Transverse colon (tissue), 4 donors: ENCODE measurements at regions not wholly inside any gene's neighbourhood (a gene's known extent, or its start where the extent isn't known, plus 50 kb on each side); places are given as distances from the start of the nearest gene placed in this dataset.

Experiments used
- DNase-seq: peaks from one replicate; pipeline ENCODE4 v3.0.0-alpha.2; 2019
- H3K27ac ChIP-seq, 4 donors: fragments of 200-600 bp; sonication (generic); 2 replicates each; pipeline ENCODE4 v1.5.1; 2016 to 2018; ENCODE audit warnings: inconsistent platforms in 4 of 4
- H3K27me3 ChIP-seq: fragments of 200-600 bp; sonication (generic); 2 replicates; pipeline ENCODE4 v1.5.1; 2017; ENCODE audit warnings: inconsistent platforms
- H3K36me3 ChIP-seq, 4 donors: fragments of 200-600 bp; sonication (generic); 2 replicates each; pipeline ENCODE4 v1.5.1; 2017 to 2019; ENCODE audit warnings: inconsistent platforms in 4 of 4
- H3K4me1 ChIP-seq, 4 donors: fragments of 200-600 bp; sonication (generic); 2 replicates each; pipeline ENCODE4 v1.5.1; 2017 to 2020; ENCODE audit warnings: inconsistent platforms in 4 of 4
- H3K4me3 ChIP-seq, 4 donors: fragments of 200-600 bp; sonication (generic); 1 replicate in 1 of 4; 2 replicates in 3 of 4; pipeline versions ENCODE4 v1.5.1 to v1.6.1; 2017 to 2019; ENCODE audit warnings: inconsistent platforms in 4 of 4
- H3K9me3 ChIP-seq, 2 donors: fragments of 200-600 bp; sonication (generic); 2 replicates each; pipeline ENCODE4 v1.5.1; 2017 to 2019; ENCODE audit warnings: inconsistent platforms in 2 of 2
- EP300 ChIP-seq: sonication (generic); formaldehyde crosslinking; IDR thresholded peaks from one replicate; pipeline ENCODE4 v1.6.1; 2017; ENCODE audit warnings: antibody characterized with exemption, low read depth
- POLR2A ChIP-seq: fragments of 450-650 bp; IDR thresholded peaks from one replicate; pipeline ENCODE4 v1.6.1; 2016; ENCODE audit warnings: antibody characterized with exemption, mild to moderate bottlenecking, moderate library complexity
- POLR2AphosphoS5 ChIP-seq, 3 donors: sonication (generic); formaldehyde crosslinking; IDR thresholded peaks; one replicate each; pipeline ENCODE4 v1.6.1; 2016; ENCODE audit warnings: antibody characterized with exemption in 3 of 3
- WGBS, 2 donors: methylation state at CpG; one replicate each; pipeline ENCODE4 v1.1.5; 2018; ENCODE audit warnings: low coverage in 1 of 2; 5-methylcytosine and 5-hydroxymethylcytosine counted together
- in situ Hi-C, 4 donors: fragments of 200-750 bp; cut with MboI; loops; one replicate each; pipeline versions ENCODE4 v1.15.0 to v1.15.1; 2017; ENCODE audit warnings: low sequenced_read_pairs in 3 of 4, low pct_ligation_motif_present in 1 of 4, low pct_unique_long_range_greater_than_20kb in 1 of 4
- intact Hi-C: fragments of 100-400 bp; cut with DNase I; formaldehyde crosslinking; loops from one replicate; pipeline ENCODE4 v1.15.1; 2023; ENCODE audit warnings: low total_unique reads
- TF ChIP-seq, protein P1 (sequence below), 5 experiments: fragments of 200-600 bp in 3 of 5; fragments of 450-650 bp in 2 of 5; sonication (generic) in 3 of 5; IDR thresholded peaks; 1 replicate in 2 of 5; 2 replicates in 3 of 5; pipeline ENCODE4 v1.5.1; 2016 to 2017; ENCODE audit warnings: antibody characterized with exemption in 5 of 5, inconsistent platforms in 3 of 5, mild to moderate bottlenecking in 2 of 5, moderate library complexity in 1 of 5

DNA sequence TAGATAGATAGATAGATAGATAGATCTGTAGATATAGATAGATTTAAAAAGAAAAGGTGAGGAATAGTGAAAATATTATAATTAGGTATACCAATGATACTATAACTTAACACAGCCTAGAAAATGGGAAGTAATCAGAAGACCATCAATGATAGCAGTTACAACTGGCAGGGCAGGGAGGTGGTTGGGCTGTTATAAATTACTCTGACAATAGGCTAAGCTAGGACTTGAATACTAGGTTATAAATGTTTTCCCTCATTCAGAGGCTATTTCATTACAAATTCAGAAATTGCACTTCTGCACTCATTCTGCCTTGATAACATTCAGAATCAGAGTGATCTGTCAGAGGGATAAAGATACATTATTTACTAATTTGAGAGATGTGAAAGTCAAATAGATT lies 273.4 kb upstream of the PLD5 start:
- Histone ChIP-seq H3K27ac (no peak overlapping the region), H3K36me3 (no peaks in the 10 kb centered on the region), H3K9me3 (no peaks in the 10 kb centered on the region), H3K4me3 (no peak overlapping the region), H3K27me3 (no peaks in the 10 kb centered on the region), H3K4me1 (no peaks in the 10 kb centered on the region)
- no peak for TF ChIP-seq POLR2A
- intact Hi-C loops (no loop called here), in situ Hi-C loops (no loop called here)
- DNase-seq: no peak

DNA sequence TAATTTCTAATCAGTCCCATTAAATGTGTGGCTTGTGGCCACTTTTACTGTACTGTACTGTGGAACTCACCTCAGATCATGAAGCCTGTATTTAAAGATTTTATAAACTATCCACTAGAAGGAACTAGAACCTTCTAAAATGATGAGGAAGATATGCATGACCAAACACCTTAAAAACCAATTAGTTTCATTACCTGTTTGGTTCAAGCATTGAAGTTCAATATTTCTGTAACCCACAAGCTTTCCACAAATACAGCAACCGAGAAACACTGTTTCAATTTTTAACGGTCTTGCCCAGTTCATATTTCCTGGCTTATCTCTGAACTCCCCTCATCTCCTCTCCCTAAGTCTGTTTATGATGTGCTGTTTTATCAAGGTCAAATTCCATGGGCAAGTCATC lies 264.3 kb upstream of the PLD5 start:
- DNase-seq: no peak
- no peak overlapping the region for H3K27ac ChIP-seq
- no peaks in the 10 kb centered on the region for H3K9me3 ChIP-seq
- no peaks in the 10 kb centered on the region for H3K27me3 ChIP-seq
- in situ Hi-C loops: no loop called here
- no peaks in the 10 kb centered on the region for H3K36me3 ChIP-seq
- H3K4me3 ChIP-seq: no peak overlapping the region
- TF ChIP-seq EP300: no peak
- TF ChIP-seq POLR2AphosphoS5 (IDR thresholded peaks at IDR 0.05): no peak
- no peak for TF ChIP-seq POLR2A
- H3K4me1 ChIP-seq: no peaks in the 10 kb centered on the region
- intact Hi-C loops: no loop called here
- WGBS, 2 donors: 41 to 56% methylated on average over 2 of the region's 2 CpGs

DNA sequence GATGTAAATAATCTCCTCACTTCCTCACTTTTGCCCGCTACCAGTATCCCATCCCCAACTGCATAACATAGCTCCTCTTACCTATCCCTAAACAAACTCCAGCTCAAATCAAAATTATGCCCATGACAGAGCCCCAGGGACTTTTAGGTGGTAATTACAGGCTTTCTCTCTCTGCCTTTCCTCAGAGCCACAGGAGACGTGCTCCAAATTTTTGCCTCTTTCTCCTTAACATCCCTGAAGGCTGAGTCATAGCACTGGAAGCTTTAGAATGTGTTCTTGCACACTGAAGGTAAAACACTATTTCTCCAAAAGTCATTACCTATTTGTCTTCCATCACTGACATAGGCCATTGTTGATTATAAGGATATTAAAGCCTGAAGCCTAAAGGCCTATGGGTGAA lies 263.5 kb upstream of the PLD5 start:
- TF ChIP-seq, protein P1, sequence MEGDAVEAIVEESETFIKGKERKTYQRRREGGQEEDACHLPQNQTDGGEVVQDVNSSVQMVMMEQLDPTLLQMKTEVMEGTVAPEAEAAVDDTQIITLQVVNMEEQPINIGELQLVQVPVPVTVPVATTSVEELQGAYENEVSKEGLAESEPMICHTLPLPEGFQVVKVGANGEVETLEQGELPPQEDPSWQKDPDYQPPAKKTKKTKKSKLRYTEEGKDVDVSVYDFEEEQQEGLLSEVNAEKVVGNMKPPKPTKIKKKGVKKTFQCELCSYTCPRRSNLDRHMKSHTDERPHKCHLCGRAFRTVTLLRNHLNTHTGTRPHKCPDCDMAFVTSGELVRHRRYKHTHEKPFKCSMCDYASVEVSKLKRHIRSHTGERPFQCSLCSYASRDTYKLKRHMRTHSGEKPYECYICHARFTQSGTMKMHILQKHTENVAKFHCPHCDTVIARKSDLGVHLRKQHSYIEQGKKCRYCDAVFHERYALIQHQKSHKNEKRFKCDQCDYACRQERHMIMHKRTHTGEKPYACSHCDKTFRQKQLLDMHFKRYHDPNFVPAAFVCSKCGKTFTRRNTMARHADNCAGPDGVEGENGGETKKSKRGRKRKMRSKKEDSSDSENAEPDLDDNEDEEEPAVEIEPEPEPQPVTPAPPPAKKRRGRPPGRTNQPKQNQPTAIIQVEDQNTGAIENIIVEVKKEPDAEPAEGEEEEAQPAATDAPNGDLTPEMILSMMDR (IDR thresholded peaks at IDR 0.05): no peak
- TF ChIP-seq EP300: no peak
- TF ChIP-seq POLR2AphosphoS5 (IDR thresholded peaks at IDR 0.05): no peak
- TF ChIP-seq POLR2A: no peak

DNA sequence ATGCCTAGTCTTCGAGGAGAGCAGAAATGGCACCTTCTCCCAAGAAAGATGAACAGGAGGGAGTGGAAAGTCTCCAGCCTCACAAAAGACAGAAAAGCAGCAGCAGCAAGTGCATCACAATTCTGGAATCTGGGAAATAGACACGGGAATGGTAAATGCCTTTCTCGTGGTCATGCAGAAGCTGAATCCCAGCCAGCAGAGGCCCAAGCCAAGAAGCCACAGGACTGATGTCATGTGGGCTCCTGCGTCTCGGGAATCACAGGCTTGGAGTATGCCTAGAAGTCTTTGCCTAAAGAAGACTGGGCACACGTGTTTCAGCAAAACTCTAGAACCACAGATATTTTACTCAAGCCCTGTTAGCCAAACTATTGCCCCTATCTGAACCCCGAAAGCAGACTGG lies 260.3 kb upstream of the PLD5 start:
- TF ChIP-seq POLR2A: no peak
- TF ChIP-seq POLR2AphosphoS5 (IDR thresholded peaks at IDR 0.05): no peak
- TF ChIP-seq, protein P1 (IDR thresholded peaks at IDR 0.05): no peak
- TF ChIP-seq EP300: no peak
- Histone ChIP-seq H3K4me1 (no peaks in the 10 kb centered on the region), H3K27me3 (no peaks in the 10 kb centered on the region), H3K4me3 (no peak overlapping the region), H3K27ac (no peak overlapping the region), H3K9me3 (no peaks in the 10 kb centered on the region), H3K36me3 (no peaks in the 10 kb centered on the region)
- intact Hi-C loops (no loop called here), in situ Hi-C loops (no loop called here)
- 70% methylated on average over 7 of the region's 7 CpGs; no CpG with 5 or more reads in 1 of the 2 donors for WGBS, 2 donors
- no peak for DNase-seq

More for the DNA sequence above, 263.5 kb upstream of the PLD5 start:
- in situ Hi-C loops (no loop called here), intact Hi-C loops (no loop called here)
- H3K27ac ChIP-seq: no peak overlapping the region
- 71 to 80% methylated on average over 2 of the region's 2 CpGs for WGBS, 2 donors
- DNase-seq: no peak
- no peaks in the 10 kb centered on the region for H3K36me3 ChIP-seq
- H3K27me3 ChIP-seq: no peaks in the 10 kb centered on the region
- no peaks in the 10 kb centered on the region for H3K9me3 ChIP-seq
- no peak overlapping the region for H3K4me3 ChIP-seq
- H3K4me1 ChIP-seq: no peaks in the 10 kb centered on the region

DNA sequence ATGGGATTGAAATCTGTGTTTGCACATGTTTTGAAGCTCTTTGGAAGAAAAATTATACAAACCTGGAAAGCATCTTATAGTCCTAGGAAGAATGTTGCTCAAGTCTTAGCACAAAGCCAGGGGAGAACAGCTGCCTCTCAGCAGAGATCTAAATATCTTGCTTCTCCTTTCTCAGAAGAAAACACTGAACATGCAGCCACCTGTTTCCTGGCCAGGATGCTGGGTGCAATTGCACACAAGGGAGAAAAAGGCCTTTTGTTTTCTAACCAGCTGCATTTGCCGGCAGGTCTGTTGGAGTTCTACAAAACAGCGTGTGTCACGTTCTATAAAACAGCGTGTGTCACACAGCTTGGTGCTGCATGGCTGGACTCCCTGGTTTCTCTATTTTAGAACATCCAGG lies 259.6 kb upstream of the PLD5 start:
- H3K4me3 ChIP-seq: no peak overlapping the region
- TF ChIP-seq, protein P1 (IDR thresholded peaks at IDR 0.05): no peak
- TF ChIP-seq EP300: no peak
- no peak for TF ChIP-seq POLR2AphosphoS5 (IDR thresholded peaks at IDR 0.05)
- TF ChIP-seq POLR2A: no peak
- intact Hi-C loops (no loop called here), in situ Hi-C loops (no loop called here)
- no peaks in the 10 kb centered on the region for H3K9me3 ChIP-seq
- no peak overlapping the region for H3K27ac ChIP-seq
- H3K36me3 ChIP-seq: no peaks in the 10 kb centered on the region
- no peaks in the 10 kb centered on the region for H3K27me3 ChIP-seq
- 62 to 88% methylated on average over 4 of the region's 4 CpGs for WGBS, 2 donors
- no peaks in the 10 kb centered on the region for H3K4me1 ChIP-seq
- DNase-seq: no peak
